SKM-1 (cell line): ENCODE measurements at regions not wholly inside any gene's neighbourhood (a gene's known extent, or its start where the extent isn't known, plus 50 kb on each side); places are given as distances from the start of the nearest gene placed in this dataset.

ENCODE experiments used
- DNase-seq: peaks from one replicate; lab custom pipeline; 2025; ENCODE audit not compliant: unreplicated experiment; lab: John Stamatoyannopoulos, UW

DNA sequence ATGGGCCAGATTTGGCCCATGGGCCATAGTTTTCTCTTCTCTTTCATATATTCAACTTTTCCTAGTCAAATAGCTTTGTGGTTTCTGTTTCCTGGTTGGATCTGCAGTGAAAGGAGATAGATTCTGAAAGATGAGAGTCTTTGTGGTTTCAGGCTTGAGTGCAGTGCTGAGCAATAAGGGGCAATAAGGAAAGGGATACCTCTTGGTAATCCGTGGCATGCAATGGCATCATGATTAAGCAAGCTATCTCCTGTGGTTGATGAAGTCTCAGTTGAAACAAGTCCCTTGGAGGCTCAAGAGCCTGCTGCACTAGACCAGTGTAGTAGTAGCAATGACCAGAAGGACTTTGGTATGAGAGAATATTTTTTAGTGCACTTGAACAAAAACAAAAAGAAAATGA, 187.7 kb upstream of the CNTNAP2 start:
- no peak for DNase-seq

DNA sequence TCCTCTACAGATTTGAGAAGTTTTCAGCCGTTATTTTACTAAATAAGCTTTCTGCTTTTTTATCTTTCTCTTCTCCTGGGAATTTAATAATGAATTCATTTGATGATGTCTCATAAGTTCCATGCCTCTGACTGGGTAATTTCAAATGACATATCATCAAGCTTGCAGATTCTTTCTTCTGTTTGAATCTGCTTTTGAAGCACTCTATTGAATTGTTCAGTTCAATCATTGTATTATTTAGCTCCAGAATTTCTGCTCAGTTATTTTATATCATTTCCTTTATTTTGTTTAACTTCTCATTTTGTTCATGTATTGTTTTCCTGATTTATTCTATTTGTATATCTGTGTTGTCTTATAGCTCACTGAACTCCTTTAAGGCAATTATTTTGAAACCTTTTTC, 196.9 kb upstream of the CNTNAP2 start:
- no peak for DNase-seq

DNA sequence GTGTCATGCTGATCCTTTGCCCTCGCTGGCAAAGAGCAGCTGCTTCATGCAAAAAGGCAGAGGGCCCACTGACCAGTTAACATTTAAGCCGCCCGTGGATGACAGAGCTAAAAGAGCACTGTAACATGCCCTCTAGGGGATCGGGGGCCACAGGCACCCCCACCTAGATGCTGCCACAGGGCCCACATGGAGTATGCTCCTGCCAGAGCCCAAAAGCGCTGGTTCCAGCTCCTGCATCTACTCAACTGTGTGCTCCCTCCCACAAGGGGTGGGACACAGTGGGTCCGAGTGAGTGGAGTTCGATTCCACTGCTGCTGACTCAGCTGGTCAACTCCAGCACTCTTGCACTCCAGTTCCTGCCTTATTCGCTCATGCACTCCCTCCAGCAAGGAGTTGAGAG, 199.8 kb upstream of the CNTNAP2 start:
- DNase-seq, result no peak

DNA sequence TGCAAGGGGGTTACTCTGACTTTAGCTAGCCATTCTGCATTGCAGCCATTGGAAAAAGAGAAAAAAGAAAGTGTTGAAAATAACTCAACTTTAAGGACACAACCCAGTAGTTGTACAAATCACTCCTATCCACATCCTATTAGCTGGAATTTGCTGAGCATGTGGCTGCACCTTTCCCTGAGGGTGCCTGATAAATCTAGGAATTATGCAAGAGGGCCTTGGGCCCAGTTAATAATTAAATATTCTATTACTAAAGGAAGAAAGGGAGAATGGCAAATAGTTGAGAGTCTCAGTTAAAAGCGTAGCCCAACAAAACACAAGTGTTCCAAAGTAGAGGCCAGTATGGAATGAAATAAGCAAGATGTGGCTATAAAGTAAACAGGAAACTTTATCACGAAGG, 200.9 kb upstream of the CNTNAP2 start:
- DNase-seq, result no peak

DNA sequence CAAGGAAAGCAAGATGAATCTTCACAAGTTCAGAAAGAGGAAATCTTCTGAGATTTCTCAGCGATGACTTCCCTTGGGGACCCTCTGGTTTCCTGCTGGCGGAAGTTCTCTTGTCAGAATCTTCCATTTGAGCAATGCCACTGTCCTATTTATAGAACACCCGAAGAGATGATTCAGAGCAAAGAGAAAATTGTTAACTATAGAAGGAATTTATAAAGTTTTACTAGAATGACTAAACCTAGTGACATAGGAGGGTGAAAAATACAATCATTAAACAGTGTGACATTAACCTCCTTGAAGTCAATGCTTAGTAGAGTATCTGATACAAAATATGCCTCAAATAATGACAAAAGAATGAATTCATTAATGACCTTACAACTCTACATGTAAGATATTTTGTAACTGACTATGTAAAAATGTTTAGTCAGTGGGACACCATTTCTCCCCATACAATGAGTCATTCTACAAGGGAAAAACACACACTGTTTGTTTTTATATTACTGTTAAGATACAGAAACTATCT, 206.5 kb upstream of the CNTNAP2 start:
- peak; percentile 55 for DNase-seq

DNA sequence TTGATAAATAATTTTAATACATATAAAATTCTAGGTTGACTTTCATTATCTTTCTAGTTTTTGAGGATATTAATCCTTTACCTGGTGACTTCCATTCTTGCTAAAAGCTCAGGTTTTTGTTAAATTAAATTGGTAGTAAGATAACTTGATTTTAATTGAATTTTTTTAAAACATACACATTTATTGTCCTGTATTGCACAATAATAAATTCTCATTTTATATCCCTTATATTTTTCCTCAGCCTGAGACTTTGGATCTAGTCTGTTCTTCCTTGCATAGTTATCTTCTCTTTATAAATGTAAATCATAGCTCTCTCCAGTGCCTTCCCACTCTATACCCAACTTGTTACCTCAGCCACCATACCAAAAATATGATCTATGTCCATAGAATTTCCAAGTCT, 212.9 kb upstream of the CNTNAP2 start:
- DNase-seq, result no peak

DNA sequence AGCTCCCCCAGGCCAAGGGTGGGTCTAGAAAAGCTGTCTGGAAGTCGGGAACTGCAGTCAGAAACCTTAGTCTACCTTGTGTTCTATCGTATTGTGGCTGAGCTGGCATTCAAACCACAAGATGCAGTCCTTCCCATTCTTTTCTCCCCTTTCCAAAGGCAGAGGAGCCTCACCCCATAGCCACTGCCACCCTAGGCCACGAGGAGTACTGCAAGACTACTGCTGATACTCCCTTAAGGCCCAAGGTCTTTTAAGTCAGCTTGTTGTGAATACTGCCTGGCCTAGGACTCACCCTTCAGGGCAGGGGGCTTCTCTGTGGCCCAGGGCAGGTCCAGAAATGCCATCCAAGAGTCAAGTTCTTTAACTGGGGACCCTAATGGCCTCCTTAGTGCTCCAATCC, 214.5 kb upstream of the CNTNAP2 start:
- DNase-seq, result no peak

DNA sequence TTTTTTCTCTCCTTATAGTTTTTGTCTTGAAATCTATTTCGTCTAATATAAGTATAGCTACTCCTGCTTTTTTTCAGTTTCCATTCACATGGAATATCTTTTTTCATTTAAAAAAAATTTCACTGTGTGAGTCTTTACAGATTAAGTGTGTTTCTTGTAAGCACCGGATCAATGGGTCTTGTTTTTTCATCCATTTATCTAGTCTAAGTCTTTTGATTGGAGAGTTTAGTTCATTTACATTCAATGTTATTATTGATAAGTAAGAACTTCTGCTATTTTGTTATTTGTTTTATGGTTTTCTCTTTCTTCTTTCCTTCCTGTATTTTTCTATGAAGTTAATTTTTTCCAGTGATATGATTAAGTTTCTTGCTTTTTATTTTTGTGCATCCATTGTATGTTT, 216.7 kb upstream of the CNTNAP2 start:
- DNase-seq, result no peak

DNA sequence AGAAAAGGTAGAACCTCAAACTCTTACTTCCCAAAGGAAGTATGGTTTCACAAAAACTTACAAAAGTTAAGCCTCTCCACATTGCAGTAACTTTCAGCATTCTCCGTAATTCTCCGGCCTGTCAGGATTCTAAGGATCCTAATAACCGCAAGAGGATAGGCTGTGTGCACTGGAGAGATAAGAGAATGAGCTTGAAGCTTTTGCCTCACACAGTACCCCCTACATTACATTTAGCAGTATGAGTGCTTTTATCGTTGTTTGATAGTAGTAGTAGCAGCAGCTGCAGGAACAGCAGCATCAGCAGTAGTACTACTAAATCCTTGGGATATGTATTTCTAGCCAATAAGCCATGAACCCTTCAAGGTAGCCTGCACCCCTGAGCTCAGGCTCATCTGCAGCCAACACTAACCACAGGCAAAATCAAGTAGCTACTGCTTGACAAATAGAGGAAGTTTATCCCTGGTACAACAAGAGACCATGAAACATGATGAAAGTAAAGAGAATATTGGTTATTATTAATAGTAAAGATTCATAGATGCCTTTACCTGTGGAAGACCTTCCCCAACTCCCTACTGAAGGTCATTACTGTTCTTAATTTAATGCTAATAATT, 222.6 kb upstream of the CNTNAP2 start:
- no peak for DNase-seq

DNA sequence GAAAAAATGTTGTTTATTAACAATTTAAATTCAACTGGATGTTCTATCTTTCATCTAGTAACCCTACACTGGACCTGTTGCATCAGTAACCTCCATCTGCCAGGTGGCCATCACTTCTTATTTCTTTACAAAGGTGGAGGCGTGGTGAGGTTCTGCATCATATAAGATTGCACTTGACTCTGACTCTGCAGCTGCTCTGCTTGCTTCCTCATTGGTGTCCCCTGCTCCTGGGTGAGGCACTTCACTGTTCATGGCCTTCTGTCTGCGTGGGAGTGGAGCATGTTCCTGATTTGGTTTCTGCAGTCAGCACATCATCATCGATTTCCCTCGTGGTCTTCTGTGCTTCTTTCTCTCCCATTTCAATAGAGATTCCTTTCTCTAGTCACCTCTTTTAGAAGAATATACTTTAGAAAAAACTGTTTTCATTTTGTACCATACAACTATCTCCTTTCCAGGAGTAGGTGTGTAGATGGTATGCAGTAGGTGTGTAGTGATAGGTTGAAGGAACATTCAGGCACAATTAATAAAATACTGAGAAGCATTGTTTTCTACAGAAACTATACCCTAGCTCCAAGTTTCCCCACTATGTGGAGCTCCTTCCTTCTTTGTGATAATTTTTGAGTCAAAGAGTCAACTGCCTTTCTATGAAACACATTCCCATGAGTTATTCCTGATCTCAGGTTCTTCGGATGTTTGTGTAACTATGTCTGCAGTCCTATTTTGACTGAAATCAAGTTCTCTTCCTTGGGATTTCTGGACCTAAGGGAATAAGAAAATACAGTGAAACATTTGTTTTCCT, 231.7 kb upstream of the CNTNAP2 start:
- DNase-seq, result no peak

DNA sequence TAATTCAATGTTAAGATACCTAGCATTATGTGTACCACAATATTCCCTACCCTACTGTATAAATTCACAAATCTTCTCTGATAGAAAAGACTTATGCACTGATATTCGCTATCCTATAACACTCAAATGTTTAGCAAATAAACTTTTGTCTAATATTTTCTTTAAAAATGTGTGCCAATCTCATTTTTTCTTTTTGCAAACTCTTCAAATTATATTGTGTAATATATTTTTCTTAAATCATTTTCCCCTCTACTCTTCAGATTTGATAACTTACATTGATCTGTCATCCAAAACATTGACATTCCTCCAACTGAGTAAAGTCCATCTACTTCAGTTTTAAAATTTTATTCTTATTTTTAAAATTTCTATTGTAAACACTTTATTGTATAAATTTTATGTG, 240.2 kb upstream of the CNTNAP2 start:
- DNase-seq, result no peak

DNA sequence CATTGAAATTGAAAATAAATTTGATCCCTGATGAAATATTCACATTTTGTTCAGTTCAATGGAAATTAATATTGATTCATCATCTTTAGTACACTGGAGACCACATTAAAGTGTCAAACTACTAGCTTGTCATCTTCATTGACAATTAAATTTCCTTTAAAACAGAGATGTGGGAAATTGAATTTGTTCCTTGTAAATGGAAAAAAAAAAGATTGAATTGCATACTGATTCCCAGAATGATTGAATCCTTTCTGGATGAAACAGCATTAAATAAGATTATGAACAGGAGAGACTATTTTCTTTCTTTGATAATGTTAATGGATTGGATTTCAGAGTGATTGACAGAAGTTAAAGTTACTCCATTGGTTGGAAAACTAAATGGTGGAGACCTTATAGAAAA, 241.3 kb upstream of the CNTNAP2 start:
- no peak for DNase-seq

DNA sequence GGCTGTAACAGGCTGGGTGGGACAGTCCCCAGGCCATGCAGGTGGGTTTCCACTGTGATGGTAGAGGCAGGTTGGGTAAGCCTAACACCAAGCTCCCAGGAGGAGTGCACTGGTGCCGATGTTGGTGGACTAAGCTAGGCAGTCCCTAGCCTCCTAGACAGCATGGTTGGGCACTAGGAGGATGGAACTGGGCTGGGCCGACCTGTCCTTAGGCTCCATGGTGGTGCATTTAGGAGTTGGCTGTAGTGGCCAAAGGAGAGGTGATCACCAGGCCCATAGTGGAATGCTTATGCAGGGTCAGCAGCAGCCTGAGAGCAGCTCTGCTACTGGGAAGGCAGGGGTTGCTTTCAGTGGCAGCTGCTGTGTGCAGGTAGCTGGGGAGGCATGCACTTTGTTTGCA, 247.7 kb upstream of the CNTNAP2 start:
- DNase-seq, result no peak

DNA sequence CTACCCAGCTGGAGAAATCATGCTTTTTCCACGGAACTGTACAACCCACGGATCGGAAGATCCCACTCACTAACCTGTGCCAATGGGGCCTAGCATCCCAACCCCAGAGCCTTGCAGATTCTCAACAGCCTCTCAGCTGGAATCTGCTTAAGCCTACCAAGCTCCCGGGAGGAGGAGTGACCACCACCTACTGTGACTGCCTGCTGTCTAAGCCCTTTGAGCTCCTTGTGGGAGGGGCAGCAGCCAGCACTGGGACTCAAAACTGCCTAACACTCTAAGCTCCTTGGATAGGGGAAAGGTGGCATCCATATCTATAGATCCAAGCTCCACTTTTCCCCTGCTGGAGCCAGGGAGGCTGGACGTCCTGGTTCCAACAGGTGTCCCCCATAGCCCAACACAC, 254.4 kb upstream of the CNTNAP2 start:
- no peak for DNase-seq

DNA sequence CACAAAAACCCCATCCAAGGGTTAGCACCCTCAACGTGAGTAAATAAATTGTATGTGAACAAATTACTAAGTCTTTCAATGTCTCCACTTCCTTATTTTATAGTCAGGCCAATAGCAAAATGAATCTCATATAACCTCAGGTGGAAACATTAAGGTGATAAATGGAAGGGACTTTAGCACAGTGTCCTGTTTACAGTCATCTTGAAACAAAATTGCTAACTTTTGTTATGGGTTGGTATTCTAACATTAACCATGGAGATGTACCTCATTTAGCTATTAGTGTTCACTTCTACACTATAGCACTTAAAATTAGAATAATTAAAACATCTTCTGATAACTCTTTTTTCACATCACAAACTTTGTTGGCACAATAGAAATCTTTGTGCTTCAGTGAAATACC, 255.8 kb upstream of the CNTNAP2 start:
- no peak for DNase-seq

DNA sequence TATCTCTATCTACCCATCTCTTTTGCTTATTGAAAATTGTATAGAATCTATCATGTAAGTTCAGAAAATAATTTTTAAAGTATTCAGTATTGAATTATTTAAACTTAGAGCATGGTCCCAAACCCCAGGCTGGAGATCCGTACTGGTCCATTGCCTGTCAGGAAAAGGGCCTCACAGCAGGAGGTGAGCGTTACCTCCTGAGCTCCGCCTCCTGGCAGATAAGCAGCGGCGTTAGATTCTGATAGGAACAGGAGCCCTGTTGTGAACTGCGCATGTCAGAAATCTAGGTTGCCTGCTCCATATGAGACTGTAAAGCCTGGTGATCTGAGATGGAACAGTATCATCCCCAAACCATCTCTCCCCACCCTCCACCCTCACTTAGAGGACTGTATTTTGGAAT, 266.0 kb upstream of the CNTNAP2 start:
- no peak for DNase-seq

DNA sequence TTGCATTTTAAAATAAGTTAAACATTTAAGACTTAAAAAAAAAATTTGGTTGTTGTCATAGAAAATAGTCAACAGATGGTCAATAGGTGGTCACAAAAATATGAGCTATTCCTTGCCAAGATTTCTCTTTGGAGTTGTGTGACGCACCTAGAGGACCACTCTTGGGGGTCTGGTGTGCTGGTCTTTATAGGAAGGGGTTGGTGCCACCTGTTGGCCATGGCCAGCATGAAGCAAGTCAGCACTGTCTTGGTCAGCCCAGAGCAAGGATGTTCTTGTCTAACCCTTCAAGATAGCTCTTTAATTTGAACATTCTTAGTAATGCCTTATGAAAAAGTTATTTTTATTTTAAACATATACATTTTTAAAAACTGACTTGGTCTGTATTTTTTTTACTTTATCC, 267.9 kb upstream of the CNTNAP2 start:
- DNase-seq, result no peak

DNA sequence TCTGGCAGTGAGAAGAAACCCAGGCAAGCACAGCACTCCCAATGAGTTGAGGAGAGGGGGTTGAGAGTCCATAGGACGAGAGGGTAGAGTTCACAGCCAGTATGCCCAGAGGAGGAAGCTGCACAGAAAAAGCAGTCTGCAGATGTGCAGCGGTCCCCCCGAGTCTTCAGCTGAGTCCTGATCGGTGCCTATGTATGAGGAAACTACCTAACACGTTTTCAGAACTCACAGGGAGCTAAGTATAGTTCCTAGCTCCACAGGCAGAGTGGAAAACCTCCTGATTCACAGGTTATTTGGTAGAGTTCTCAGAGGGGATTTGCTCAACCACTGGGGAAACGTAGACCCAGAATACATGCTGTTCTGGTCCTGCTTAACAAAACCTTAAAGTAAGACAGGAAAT, 271.3 kb upstream of the CNTNAP2 start:
- no peak for DNase-seq

DNA sequence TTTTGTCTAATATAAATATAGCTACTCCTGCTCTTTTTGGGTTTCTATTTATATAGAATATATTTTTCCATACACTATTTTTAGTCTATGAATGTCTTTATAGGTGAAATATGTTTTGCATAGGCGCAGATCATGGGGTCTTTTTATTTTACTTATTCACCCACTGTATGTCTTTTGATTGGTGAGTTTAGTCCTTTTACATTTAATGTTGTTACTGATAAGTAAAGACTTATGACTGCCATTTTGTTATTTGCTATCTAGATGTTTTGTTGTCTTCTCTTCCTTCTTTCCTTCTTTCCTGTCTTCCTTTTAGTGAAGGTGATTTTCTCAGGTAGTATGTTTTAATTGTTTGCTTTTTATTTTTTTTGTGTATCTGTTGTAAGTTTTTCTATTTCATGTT, 276.8 kb upstream of the CNTNAP2 start:
- DNase-seq, result no peak

DNA sequence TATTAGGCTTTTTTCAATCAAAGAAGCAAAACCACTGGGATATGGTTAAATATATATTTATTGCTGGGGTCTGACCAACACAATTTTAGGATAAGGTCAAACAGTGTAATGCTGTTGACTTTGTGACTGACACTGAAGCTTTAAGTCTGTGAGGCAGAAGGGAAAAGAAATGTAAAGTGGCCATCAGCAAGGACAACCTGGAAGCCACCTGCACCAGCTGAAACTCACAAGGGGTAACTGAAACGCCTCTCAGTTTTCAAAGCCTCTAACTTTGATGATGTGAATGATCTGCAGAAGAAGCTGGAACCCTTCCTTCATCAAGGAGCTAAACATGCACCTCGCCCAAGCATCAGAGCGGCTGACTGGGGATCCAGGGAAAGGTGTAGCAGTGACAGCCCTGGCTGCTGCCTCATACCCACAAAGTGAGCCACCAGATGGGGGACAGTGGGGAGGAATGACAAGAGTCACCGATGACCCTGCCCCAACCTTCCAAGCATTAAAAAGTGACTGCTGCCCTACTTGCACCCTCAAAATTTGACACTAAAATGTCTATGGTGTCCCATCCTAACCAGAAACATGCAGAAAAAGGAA, 284.9 kb upstream of the CNTNAP2 start:
- DNase-seq, result no peak

DNA sequence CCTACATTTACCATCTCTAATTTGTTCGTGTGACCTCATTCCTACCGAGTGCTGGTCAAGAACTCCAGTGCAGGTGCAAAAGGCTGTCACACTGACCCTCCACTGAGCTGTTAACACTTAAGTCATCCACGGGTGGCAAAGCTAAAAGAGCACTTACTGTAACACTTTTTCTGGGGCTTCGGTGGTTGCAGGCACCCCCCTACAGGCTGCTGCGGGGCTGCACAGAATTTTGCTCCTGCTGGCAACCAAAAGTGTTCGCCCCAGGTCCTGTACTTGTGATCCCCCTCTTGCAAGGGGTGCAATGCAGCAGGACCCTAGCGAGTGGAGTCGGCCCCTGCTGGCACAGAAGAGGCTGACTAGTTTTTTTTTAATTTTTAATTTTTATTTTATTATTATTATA, 298.9 kb upstream of the CNTNAP2 start:
- DNase-seq, result no peak

DNA sequence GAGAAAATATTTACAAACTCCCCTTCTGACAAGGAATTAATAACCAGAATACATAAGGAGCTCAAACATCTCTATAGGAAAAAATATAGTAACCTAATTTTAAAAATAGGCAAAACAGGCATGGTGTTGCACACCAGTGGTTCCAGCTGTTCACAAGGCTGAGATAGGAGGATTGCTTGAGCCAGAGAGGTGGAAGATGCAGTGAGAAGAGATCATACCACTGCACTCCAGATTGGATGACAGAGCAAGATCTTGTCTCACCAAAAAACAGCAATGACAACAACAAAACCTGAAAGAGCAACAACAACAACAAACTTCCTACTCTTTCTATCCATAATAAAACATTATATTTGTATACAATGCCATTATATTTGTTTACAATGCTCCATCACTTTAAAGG, 304.4 kb upstream of the CNTNAP2 start:
- no peak for DNase-seq
